GM23338 (cell line): ENCODE measurements at regions not wholly inside any gene's neighbourhood (a gene's known extent, or its start where the extent isn't known, plus 50 kb on each side); places are given as distances from the start of the nearest gene placed in this dataset.

Experiments
- CREB1 ChIP-seq: fragments of 250-450 bp; sonication (Bioruptor Pico); IDR thresholded peaks from 2 replicates; pipeline ENCODE4 v1.5.0; 2020; ENCODE audit warnings: low read depth, mild to moderate bottlenecking, moderate library complexity
- CTCF ChIP-seq, 2 experiments: fragments of 200-600 bp in 1 of 2; sonication (generic) in 1 of 2; conservative IDR thresholded peaks; 2 replicates each; pipeline versions ENCODE4 v1.5.1 to v1.6.1; 2016 to 2017; ENCODE audit warnings: antibody characterized with exemption in 2 of 2, low read depth in 2 of 2, mild to moderate bottlenecking in 2 of 2, moderate library complexity in 1 of 2
- ETS1 ChIP-seq: IDR thresholded peaks from 2 replicates; pipeline ENCODE4 v1.6.1; 2016; ENCODE audit warnings: antibody characterized with exemption
- EZH2 ChIP-seq: fragments of 200-600 bp; sonication (generic); IDR thresholded peaks from one replicate; pipeline ENCODE4 v1.8.0; 2017; ENCODE audit warnings: antibody characterized with exemption, mild to moderate bottlenecking, low read depth; ENCODE audit not compliant: unreplicated experiment
- EZH2phosphoT487 ChIP-seq: fragments of 200-600 bp; sonication (generic); IDR thresholded peaks from one replicate; pipeline ENCODE4 v1.8.1; 2018; ENCODE audit warnings: antibody characterized with exemption; ENCODE audit not compliant: unreplicated experiment
- JUNB ChIP-seq: IDR thresholded peaks from one replicate; pipeline ENCODE4 v1.6.1; 2016; ENCODE audit warnings: antibody characterized with exemption; ENCODE audit not compliant: unreplicated experiment
- NANOG ChIP-seq: IDR thresholded peaks from 2 replicates; pipeline ENCODE4 v1.6.1; 2016; ENCODE audit warnings: antibody characterized with exemption, borderline replicate concordance
- POLR2AphosphoS5 ChIP-seq: IDR thresholded peaks from 2 replicates; pipeline ENCODE4 v1.6.1; 2016; ENCODE audit warnings: antibody characterized with exemption, low read depth
- REST ChIP-seq: IDR thresholded peaks from one replicate; pipeline ENCODE4 v1.6.1; 2018; ENCODE audit warnings: antibody characterized with exemption; ENCODE audit not compliant: unreplicated experiment
- STAT1 ChIP-seq: IDR thresholded peaks from one replicate; pipeline ENCODE4 v1.6.1; 2016; ENCODE audit warnings: antibody characterized with exemption; ENCODE audit not compliant: unreplicated experiment
- ZNF114 ChIP-seq: fragments of 250-450 bp; sonication (Bioruptor Pico); IDR thresholded peaks from 2 replicates; pipeline ENCODE4 v1.5.0; 2020; ENCODE audit warnings: mild to moderate bottlenecking, moderate library complexity
- ZNF462 ChIP-seq: fragments of 250-450 bp; sonication (Bioruptor Pico); IDR thresholded peaks from 2 replicates; pipeline ENCODE4 v1.5.0; 2020; ENCODE audit warnings: mild to moderate bottlenecking, moderate library complexity

GRCh38 chr5:83000428-83000827 is 76.8 kb downstream of the TMEM167A start:
- no peak for TF ChIP-seq CTCF (conservative IDR thresholded peaks at IDR 0.05; ENCODE audit: low read depth in 2 of 2)
- TF ChIP-seq EZH2, result no peak
- no peak for TF ChIP-seq POLR2AphosphoS5
- TF ChIP-seq EZH2phosphoT487, result no peak
- TF ChIP-seq JUNB, result no peak
- no peak for TF ChIP-seq REST
- no peak for TF ChIP-seq STAT1
- TF ChIP-seq ZNF462, result no peak
- TF ChIP-seq ZNF114 (CRISPR knock-in tag), result no peak
- no peak for TF ChIP-seq NANOG
- TF ChIP-seq ETS1, result no peak
- no peak for TF ChIP-seq CREB1 (CRISPR knock-in tag)
